Epithelial cell of esophagus (primary cell): ENCODE measurements at regions not wholly inside any gene's neighbourhood (a gene's known extent, or its start where the extent isn't known, plus 50 kb on each side); places are given as distances from the start of the nearest gene placed in this dataset.

ENCODE experiments used
- DNase-seq: peaks from one replicate; pipeline ENCODE4 v3.0.0; 2010; ENCODE audit warnings: low read depth
- H3K4me3 ChIP-seq: 2 replicates; pipeline ENCODE4 v1.5.1; 2011; ENCODE audit warnings: mild to moderate bottlenecking, low read length, control low read depth
- TF ChIP-seq, protein P1 (sequence below): IDR thresholded peaks from 2 replicates; pipeline ENCODE4 v1.5.1; 2011; ENCODE audit warnings: low read depth, mild to moderate bottlenecking, low read length, control low read depth, inconsistent platforms; ENCODE audit not compliant: insufficient read depth; ENCODE audit errors: missing control alignments

- TF ChIP-seq, protein P1, sequence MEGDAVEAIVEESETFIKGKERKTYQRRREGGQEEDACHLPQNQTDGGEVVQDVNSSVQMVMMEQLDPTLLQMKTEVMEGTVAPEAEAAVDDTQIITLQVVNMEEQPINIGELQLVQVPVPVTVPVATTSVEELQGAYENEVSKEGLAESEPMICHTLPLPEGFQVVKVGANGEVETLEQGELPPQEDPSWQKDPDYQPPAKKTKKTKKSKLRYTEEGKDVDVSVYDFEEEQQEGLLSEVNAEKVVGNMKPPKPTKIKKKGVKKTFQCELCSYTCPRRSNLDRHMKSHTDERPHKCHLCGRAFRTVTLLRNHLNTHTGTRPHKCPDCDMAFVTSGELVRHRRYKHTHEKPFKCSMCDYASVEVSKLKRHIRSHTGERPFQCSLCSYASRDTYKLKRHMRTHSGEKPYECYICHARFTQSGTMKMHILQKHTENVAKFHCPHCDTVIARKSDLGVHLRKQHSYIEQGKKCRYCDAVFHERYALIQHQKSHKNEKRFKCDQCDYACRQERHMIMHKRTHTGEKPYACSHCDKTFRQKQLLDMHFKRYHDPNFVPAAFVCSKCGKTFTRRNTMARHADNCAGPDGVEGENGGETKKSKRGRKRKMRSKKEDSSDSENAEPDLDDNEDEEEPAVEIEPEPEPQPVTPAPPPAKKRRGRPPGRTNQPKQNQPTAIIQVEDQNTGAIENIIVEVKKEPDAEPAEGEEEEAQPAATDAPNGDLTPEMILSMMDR: no peak
- no peak overlapping the region for H3K4me3 ChIP-seq
- no peak for DNase-seq
These were observed 50.7 kb upstream of the TNFRSF21 start for GRCh38 chr6:47360388-47360787.

DNA sequence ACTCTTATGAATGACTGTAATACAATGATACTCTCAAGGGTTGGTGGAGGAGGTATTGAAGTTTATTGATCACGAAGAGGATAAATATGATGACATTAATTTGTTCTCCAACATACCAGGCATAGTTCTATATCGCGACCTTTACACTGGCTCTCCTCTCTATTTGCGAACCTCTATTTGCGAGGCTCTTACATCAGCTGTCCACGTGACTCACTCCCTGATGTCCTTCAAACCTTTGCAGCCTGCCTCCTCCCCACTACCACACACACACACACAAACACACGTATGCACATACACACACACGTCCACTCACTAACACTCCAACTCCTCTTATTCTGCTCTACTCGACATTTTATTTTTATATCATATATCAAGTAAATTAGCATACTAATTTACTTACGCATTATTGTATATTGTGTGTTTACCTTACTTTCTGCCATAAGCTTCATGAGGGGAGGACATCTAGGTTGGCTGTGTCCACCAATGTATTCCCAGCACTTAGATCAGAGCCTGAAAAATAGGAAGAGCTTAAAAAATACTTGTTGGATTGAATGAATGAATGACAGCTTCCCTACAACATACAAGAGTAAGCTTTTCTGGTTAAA is 53.3 kb upstream of the TNFRSF21 start:
- no peak for DNase-seq
- TF ChIP-seq, protein P1: no peak
- H3K4me3 ChIP-seq: no peak overlapping the region

- H3K4me3 ChIP-seq: no peak overlapping the region
- DNase-seq: no peak
- TF ChIP-seq, protein P1: no peak
These were observed 54.0 kb upstream of the TNFRSF21 start for GRCh38 chr6:47363736-47364135.

GRCh38 chr6:47366335-47366890 is 56.7 kb upstream of the TNFRSF21 start:
- DNase-seq: peak; percentile 8
- TF ChIP-seq, protein P1: no peak
- H3K4me3 ChIP-seq: no peak overlapping the region

GRCh38 chr6:47371139-47371869 is 61.6 kb upstream of the TNFRSF21 start:
- TF ChIP-seq, protein P1: no peak
- DNase-seq: no peak

DNA sequence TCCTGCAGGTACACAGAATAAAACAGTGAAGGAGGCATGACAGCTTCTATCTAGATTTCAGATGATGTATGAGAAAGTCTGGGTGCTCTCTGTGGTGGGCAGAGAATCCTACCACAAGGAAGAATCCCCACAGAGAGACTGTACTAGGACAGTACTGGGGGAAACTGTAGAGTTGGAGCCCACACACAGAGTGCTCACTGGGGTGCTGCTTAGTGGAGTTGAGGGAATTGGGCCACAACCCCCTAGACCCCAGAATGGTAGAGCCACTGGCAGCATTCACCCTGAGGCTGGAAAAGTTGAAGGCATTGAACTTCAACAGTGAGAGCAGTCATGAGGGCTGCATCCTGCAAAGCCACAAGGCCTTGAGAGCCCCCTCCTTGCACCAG is 62.2 kb upstream of the TNFRSF21 start:
- DNase-seq: no peak
- no peak overlapping the region for H3K4me3 ChIP-seq
- TF ChIP-seq, protein P1: no peak

More at GRCh38 chr6:47371139-47371869, 61.6 kb upstream of the TNFRSF21 start:
- no peak overlapping the region for H3K4me3 ChIP-seq
